Endodermal cell (in vitro differentiated cells): ENCODE measurements at regions not wholly inside any gene's neighbourhood (a gene's known extent, or its start where the extent isn't known, plus 50 kb on each side); places are given as distances from the start of the nearest gene placed in this dataset.

Experiments
- DNase-seq: peaks from one replicate; pipeline ENCODE4 v3.0.0-alpha.2; 2017
- H3K27ac ChIP-seq: 2 replicates; pipeline ENCODE4 v1.5.1; 2013; ENCODE audit warnings: mild to moderate bottlenecking, low read depth, low read length, moderate library complexity
- H3K27me3 ChIP-seq: 2 replicates; pipeline ENCODE4 v1.6.1; 2013; ENCODE audit warnings: mild to moderate bottlenecking, low read length, moderate library complexity; ENCODE audit not compliant: insufficient read depth, control insufficient read depth, poor library complexity, severe bottlenecking
- H3K36me3 ChIP-seq: 2 replicates; pipeline ENCODE4 v1.7.0; 2013; ENCODE audit warnings: mild to moderate bottlenecking, low read length, moderate library complexity; ENCODE audit not compliant: control insufficient read depth, insufficient read depth
- H3K4me1 ChIP-seq: one replicate; pipeline ENCODE4 v1.7.0; 2013; ENCODE audit warnings: low read length; ENCODE audit not compliant: control insufficient read depth, insufficient read depth
- H3K4me3 ChIP-seq: 2 replicates; pipeline ENCODE4 v1.5.1; 2013; ENCODE audit warnings: mild to moderate bottlenecking, low read length, moderate library complexity
- H3K9ac ChIP-seq: 2 replicates; pipeline ENCODE4 v1.6.1; 2013; ENCODE audit warnings: mild to moderate bottlenecking, low read length, moderate library complexity; ENCODE audit not compliant: poor library complexity, severe bottlenecking; ENCODE audit errors: extremely low read depth
- H3K9me3 ChIP-seq: 2 replicates; pipeline ENCODE4 v1.6.1; 2013; ENCODE audit warnings: mild to moderate bottlenecking, low read length, moderate library complexity; ENCODE audit not compliant: control insufficient read depth
- H3K27ac Mint-ChIP-seq: 2 replicates; pipeline ENCODE4 v1.8.0; 2020; ENCODE audit warnings: mixed read lengths
- H3K27me3 Mint-ChIP-seq: 2 replicates; pipeline ENCODE4 v1.8.0; 2021; ENCODE audit warnings: mild to moderate bottlenecking, mixed read lengths; ENCODE audit not compliant: insufficient read depth
- H3K36me3 Mint-ChIP-seq: 2 replicates; pipeline ENCODE4 v1.8.0; 2020; ENCODE audit warnings: low read depth, mixed read lengths
- H3K4me1 Mint-ChIP-seq: 2 replicates; pipeline ENCODE4 v1.8.0; 2020; ENCODE audit warnings: mixed read lengths
- H3K4me3 Mint-ChIP-seq: 2 replicates; pipeline ENCODE4 v1.8.0; 2020; ENCODE audit warnings: mild to moderate bottlenecking, moderate library complexity, mixed read lengths
- H3K9me3 Mint-ChIP-seq: 2 replicates; pipeline ENCODE4 v1.8.0; 2020; ENCODE audit warnings: mild to moderate bottlenecking, mixed read lengths
- CTCF ChIP-seq: fragments of 200-600 bp; sonication (generic); conservative IDR thresholded peaks from 2 replicates; pipeline ENCODE4 v1.5.0; 2021; ENCODE audit warnings: antibody characterized with exemption, mild to moderate bottlenecking
- WGBS, 2 experiments: methylation state at CpG; one replicate each; pipeline versions ENCODE4 v1.1.5 to v1.1.7; 2013; ENCODE audit warnings: missing lambda C conversion rate in 2 of 2, mixed read lengths in 1 of 2; ENCODE audit not compliant: insufficient coverage in 1 of 2, insufficient read length in 1 of 2; 5-methylcytosine and 5-hydroxymethylcytosine counted together

- no peak overlapping the region for H3K9ac ChIP-seq
Measured at GRCh38 chr21:23876925-23877558, 1730.2 kb downstream of the MRPL39 start.

GRCh38 chr21:23874271-23874670, 1733.0 kb downstream of the MRPL39 start:
- TF ChIP-seq CTCF = no peak
- 85 to 100% methylated on average over 2 to 3 of the region's 3 CpGs for WGBS, 2 experiments
- Histone ChIP-seq H3K36me3 (no peaks in the 10 kb centered on the region), H3K4me3 (no peak overlapping the region), H3K4me1 (no peaks in the 10 kb centered on the region), H3K9me3 (peaks cover 9% of the 10 kb centered on the region), H3K27me3 (no peaks in the 10 kb centered on the region), H3K27ac (no peak overlapping the region), H3K9ac (no peak overlapping the region)
- Mint-ChIP-seq H3K4me3 (no peak overlapping the region), H3K27me3 (no peaks in the 10 kb centered on the region), H3K4me1 (no peaks in the 10 kb centered on the region), H3K9me3 (peaks cover 39% of the 10 kb centered on the region), H3K27ac (no peak overlapping the region), H3K36me3 (no peaks in the 10 kb centered on the region)
- DNase-seq = no peak

More at GRCh38 chr21:23876925-23877558, 1730.2 kb downstream of the MRPL39 start:
- H3K27ac Mint-ChIP-seq = no peak overlapping the region
- H3K36me3 ChIP-seq = no peaks in the 10 kb centered on the region
- H3K27me3 ChIP-seq = no peaks in the 10 kb centered on the region
- H3K27me3 Mint-ChIP-seq = no peaks in the 10 kb centered on the region
- TF ChIP-seq CTCF = no peak
- H3K4me1 ChIP-seq = no peaks in the 10 kb centered on the region
- H3K36me3 Mint-ChIP-seq = no peaks in the 10 kb centered on the region
- no peaks in the 10 kb centered on the region for H3K4me1 Mint-ChIP-seq
- H3K4me3 ChIP-seq = no peak overlapping the region
- no peak for DNase-seq
- no peak overlapping the region for H3K4me3 Mint-ChIP-seq
- H3K9me3 ChIP-seq = no peaks in the 10 kb centered on the region
- WGBS, 2 experiments = 87 to 97% methylated on average over 4 to 5 of the region's 5 CpGs
- peaks cover 21% of the 10 kb centered on the region for H3K9me3 Mint-ChIP-seq
- no peak overlapping the region for H3K27ac ChIP-seq

DNA sequence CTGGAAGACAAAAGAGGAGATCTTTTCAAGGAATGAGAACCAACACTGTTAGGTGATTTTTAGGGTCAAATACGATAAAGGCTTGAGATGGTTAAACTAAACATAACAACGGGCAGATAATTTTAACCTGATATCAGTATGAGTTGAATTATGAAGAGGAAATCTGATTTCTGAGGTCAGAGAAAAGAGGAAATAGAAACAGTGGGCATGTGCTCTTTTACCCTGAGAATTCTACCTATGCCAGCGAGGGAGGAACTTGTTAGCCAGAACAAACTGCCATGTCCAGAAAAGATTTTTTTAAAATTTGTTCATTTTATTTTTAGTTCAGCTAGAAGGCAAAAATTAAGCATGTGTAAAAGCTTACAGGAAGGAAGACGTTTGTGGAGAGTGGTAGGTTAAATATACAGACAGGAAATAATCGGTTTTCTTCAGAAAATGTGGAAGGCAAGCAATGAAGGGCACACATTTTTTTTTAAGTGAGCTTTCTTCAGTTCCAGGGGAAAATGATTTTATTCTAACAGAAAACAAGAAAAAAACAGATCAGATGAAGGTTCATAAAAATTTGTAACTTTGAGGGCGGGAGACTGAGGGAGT, 1745.3 kb downstream of the MRPL39 start:
- Histone ChIP-seq H3K27me3 (no peaks in the 10 kb centered on the region), H3K9me3 (peaks cover 10% of the 10 kb centered on the region), H3K4me3 (no peak overlapping the region), H3K36me3 (no peaks in the 10 kb centered on the region), H3K4me1 (no peaks in the 10 kb centered on the region), H3K27ac (no peak overlapping the region), H3K9ac (no peak overlapping the region)
- TF ChIP-seq CTCF = no peak
- DNase-seq = no peak
- 70 to 93% methylated on average over 4 to 6 of the region's 6 CpGs for WGBS, 2 experiments
- Mint-ChIP-seq H3K27ac (no peak overlapping the region), H3K9me3 (peaks cover 41% of the 10 kb centered on the region), H3K4me1 (no peaks in the 10 kb centered on the region), H3K27me3 (no peaks in the 10 kb centered on the region), H3K4me3 (no peak overlapping the region), H3K36me3 (no peaks in the 10 kb centered on the region)
